SK-N-SH (cell line): ENCODE measurements at regions not wholly inside any gene's neighbourhood (a gene's known extent, or its start where the extent isn't known, plus 50 kb on each side); places are given as distances from the start of the nearest gene placed in this dataset.

Source experiments
- CTCF ChIA-PET: fragments of 300-600, 350-600 bp; formaldehyde crosslinking; extraction: SDS; loops from one replicate; lab custom pipeline; 2021; lab: Yijun Ruan, JAX
- POLR2A ChIA-PET: fragments of 350-600 bp; sonication (Branson Sonifier 250); formaldehyde crosslinking; extraction: SDS; loops from one replicate; lab custom pipeline; 2020; ENCODE audit warnings: antibody characterized with exemption, inconsistent platforms; lab: Yijun Ruan, JAX
- DNase-seq: peaks from one replicate; pipeline ENCODE4 v3.0.0; 2012
- H2AFZ ChIP-seq: fragments of 200-600 bp; sonication (generic); 2 replicates; pipeline ENCODE4 v1.8.1; 2016; ENCODE audit warnings: antibody characterized with exemption, mild to moderate bottlenecking, low read depth
- H3F3A ChIP-seq: fragments of 200-600 bp; sonication (generic); replicated peaks from 2 replicates; pipeline ENCODE3; 2016; ENCODE audit warnings: antibody characterized with exemption, mild to moderate bottlenecking; ENCODE audit not compliant: insufficient read depth
- H3K27ac ChIP-seq, 2 experiments: fragments of 200-500 bp in 1 of 2; fragments of 200-600 bp in 1 of 2; sonication (Bioruptor generic) in 1 of 2; sonication (generic), shearing (Covaris generic) in 1 of 2; 2 replicates each; pipeline versions ENCODE4 v1.5.1 to v1.6.1; 2014 to 2016; ENCODE audit warnings: low read depth in 2 of 2, inconsistent platforms in 1 of 2, low read length in 1 of 2, mild to moderate bottlenecking in 1 of 2, mixed read lengths in 1 of 2
- H3K27me3 ChIP-seq: fragments of 200-600 bp; sonication (generic), shearing (Covaris generic); 2 replicates; pipeline ENCODE4 v1.6.1; 2016; ENCODE audit warnings: mixed run types; ENCODE audit not compliant: insufficient read depth
- H3K36me3 ChIP-seq, 2 experiments: fragments of 200-500 bp in 1 of 2; fragments of 200-600 bp in 1 of 2; sonication (Bioruptor generic) in 1 of 2; sonication (generic) in 1 of 2; replicated peaks in 1 of 2; 2 replicates each; pipeline versions ENCODE3 to v1.5.1; 2014 to 2016; ENCODE audit warnings: low read length in 1 of 2, mild to moderate bottlenecking in 1 of 2; ENCODE audit not compliant: insufficient read depth in 2 of 2, control insufficient read depth in 1 of 2
- H3K4me1 ChIP-seq, 2 experiments: fragments of 200-500 bp in 1 of 2; fragments of 200-600 bp in 1 of 2; sonication (Bioruptor generic) in 1 of 2; sonication (generic), shearing (Covaris generic) in 1 of 2; 2 replicates each; pipeline versions ENCODE4 v1.5.1 to v1.6.1; 2014 to 2016; ENCODE audit warnings: low read depth in 1 of 2, low read length in 1 of 2, mixed run types in 1 of 2; ENCODE audit not compliant: insufficient read depth in 2 of 2, control insufficient read depth in 1 of 2
- H3K4me2 ChIP-seq: fragments of 200-600 bp; sonication (generic), shearing (Covaris generic); 2 replicates; pipeline ENCODE4 v1.6.1; 2017; ENCODE audit warnings: mixed run types
- H3K4me3 ChIP-seq, 2 experiments: fragments of 200-500 bp in 1 of 2; fragments of 200-600 bp in 1 of 2; sonication (Bioruptor generic) in 1 of 2; sonication (generic), shearing (Covaris generic) in 1 of 2; 2 replicates each; pipeline versions ENCODE4 v1.5.1 to v1.8.1; 2014 to 2016; ENCODE audit warnings: low read depth in 2 of 2, inconsistent platforms in 1 of 2, low read length in 1 of 2, mild to moderate bottlenecking in 1 of 2, mixed read lengths in 1 of 2, moderate library complexity in 1 of 2
- H3K79me2 ChIP-seq: fragments of 200-600 bp; sonication (generic); 2 replicates; pipeline ENCODE4 v1.8.1; 2017; ENCODE audit warnings: mild to moderate bottlenecking; ENCODE audit not compliant: insufficient read depth
- H3K9ac ChIP-seq: fragments of 200-600 bp; sonication (generic); 2 replicates; pipeline ENCODE4 v1.6.1; 2017; ENCODE audit warnings: mixed run types
- H3K9me2 ChIP-seq: fragments of 200-600 bp; sonication (generic); 2 replicates; pipeline ENCODE4 v1.6.1; 2017; ENCODE audit warnings: mixed run types
- H3K9me3 ChIP-seq: fragments of 200-600 bp; sonication (generic); 2 replicates; pipeline ENCODE4 v1.6.1; 2017; ENCODE audit warnings: mixed run types, mild to moderate bottlenecking, moderate library complexity
- H4K20me1 ChIP-seq: fragments of 200-600 bp; sonication (generic); 2 replicates; pipeline ENCODE4 v1.6.1; 2017; ENCODE audit warnings: mild to moderate bottlenecking, mixed run types; ENCODE audit not compliant: insufficient read depth
- CHD2 ChIP-seq: fragments of 150-350 bp; IDR thresholded peaks from 2 replicates; pipeline ENCODE4 v1.6.1; 2018; ENCODE audit warnings: low read length; ENCODE audit not compliant: partially characterized antibody
- ELF1 ChIP-seq: IDR thresholded peaks from 2 replicates; pipeline ENCODE4 v1.4.0; 2012
- FOSL2 ChIP-seq: IDR thresholded peaks from 2 replicates; pipeline ENCODE4 v1.4.0; 2012; ENCODE audit warnings: low read depth, mild to moderate bottlenecking, moderate library complexity, borderline replicate concordance
- FOXJ3 ChIP-seq: sonication (generic); formaldehyde crosslinking; IDR thresholded peaks from 2 replicates; pipeline ENCODE4 v1.5.1; 2020; ENCODE audit warnings: mild to moderate bottlenecking, missing genetic modification reagents
- GABPA ChIP-seq: IDR thresholded peaks from 2 replicates; pipeline ENCODE4 v1.4.0; 2012; ENCODE audit warnings: low read depth, mild to moderate bottlenecking
- GATA2 ChIP-seq: sonication (generic); formaldehyde crosslinking; IDR thresholded peaks from 2 replicates; pipeline ENCODE4 v1.5.0; 2020; ENCODE audit warnings: mild to moderate bottlenecking, missing genetic modification reagents
- IRF3 ChIP-seq: fragments of 150-350 bp; IDR thresholded peaks from 2 replicates; pipeline ENCODE4 v1.6.1; 2016; ENCODE audit warnings: mild to moderate bottlenecking, low read depth, low read length
- NFIC ChIP-seq: IDR thresholded peaks from 2 replicates; pipeline ENCODE4 v1.4.0; 2012; ENCODE audit warnings: borderline replicate concordance
- NRF1 ChIP-seq: IDR thresholded peaks from 2 replicates; pipeline ENCODE4 v1.6.1; 2012; ENCODE audit warnings: low read depth, mild to moderate bottlenecking, low read length
- PBX3 ChIP-seq: IDR thresholded peaks from 2 replicates; pipeline ENCODE4; 2012
- RAD21 ChIP-seq: IDR thresholded peaks from 2 replicates; pipeline ENCODE4 v1.6.1; 2012; ENCODE audit warnings: mild to moderate bottlenecking, low read length
- RCOR1 ChIP-seq: fragments of 150-350 bp; IDR thresholded peaks from 2 replicates; pipeline ENCODE4 v1.6.1; 2017; ENCODE audit warnings: antibody characterized with exemption, low read length
- REST ChIP-seq: IDR thresholded peaks from 2 replicates; pipeline ENCODE4 v1.6.1; 2012; ENCODE audit warnings: mild to moderate bottlenecking, low read depth, low read length, moderate library complexity
- SMC3 ChIP-seq: IDR thresholded peaks from 2 replicates; pipeline ENCODE4 v1.6.1; 2012; ENCODE audit warnings: low read depth, low read length, improper control_type of control experiment
- TAF1 ChIP-seq: IDR thresholded peaks from 2 replicates; pipeline ENCODE4 v1.6.1; 2012; ENCODE audit warnings: low read depth, mild to moderate bottlenecking, low read length, moderate library complexity, borderline replicate concordance
- USF1 ChIP-seq: IDR thresholded peaks from 2 replicates; pipeline ENCODE4 v1.4.0; 2012; ENCODE audit warnings: low read depth, borderline replicate concordance
- USF2 ChIP-seq: fragments of 150-350 bp; IDR thresholded peaks from 2 replicates; pipeline ENCODE4 v1.6.1; 2017; ENCODE audit warnings: antibody characterized with exemption, low read length, low read depth, borderline replicate concordance
- YY1 ChIP-seq: IDR thresholded peaks from 2 replicates; pipeline ENCODE4 v1.4.0; 2012; ENCODE audit warnings: low read depth, mild to moderate bottlenecking
- ZBTB33 ChIP-seq: IDR thresholded peaks from 2 replicates; pipeline ENCODE4 v1.4.0; 2012; ENCODE audit warnings: low read depth, borderline replicate concordance
- WGBS: methylation state at CpG from one replicate; pipeline ENCODE4 v1.1.6; 2017; ENCODE audit warnings: low lambda C conversion rate; 5-methylcytosine and 5-hydroxymethylcytosine counted together

- Histone ChIP-seq H3K9me3 (no peaks in the 10 kb centered on the region), H3K79me2 (no peaks in the 10 kb centered on the region), H3K27me3 (no peaks in the 10 kb centered on the region), H2AFZ (no peak overlapping the region), H3K27ac (no peak overlapping the region), H3K4me2 (no peak overlapping the region), H4K20me1 (no peaks in the 10 kb centered on the region), H3K9ac (no peak overlapping the region), H3K4me3 (no peak overlapping the region), H3K36me3 (no peaks in the 10 kb centered on the region), H3F3A (no peaks in the 10 kb centered on the region), H3K4me1 (no peaks in the 10 kb centered on the region), H3K9me2 (no peaks in the 10 kb centered on the region)
- no peak for TF ChIP-seq CHD2
- no peak for TF ChIP-seq NRF1
- no peak for TF ChIP-seq ELF1
- TF ChIP-seq IRF3: no peak
- TF ChIP-seq FOXJ3 (CRISPR knock-in tag): no peak
- TF ChIP-seq TAF1: no peak
- no peak for TF ChIP-seq REST
- TF ChIP-seq YY1: no peak
- no peak for TF ChIP-seq USF1
- TF ChIP-seq GABPA: no peak
- no peak for TF ChIP-seq ZBTB33
- TF ChIP-seq RCOR1: no peak
- no peak for TF ChIP-seq GATA2 (CRISPR knock-in tag)
- TF ChIP-seq USF2: no peak
- TF ChIP-seq FOSL2: no peak
- TF ChIP-seq SMC3: no peak
- TF ChIP-seq PBX3: no peak
- TF ChIP-seq RAD21: no peak
- TF ChIP-seq NFIC: no peak
- DNase-seq: no peak
- 71% methylated on average over 7 of the region's 7 CpGs for WGBS
- ChIA-PET POLR2A (no interaction called here), CTCF (interaction anchor here (5.1 kb wide), 1 partner anchor 246 kb away, joined by 32 read pairs; no protein-coding TSS in a partner anchor)
Measured at GRCh38 chr21:16084776-16085364, 355.1 kb downstream of the USP25 start.
